ENCODE measurements at regions not wholly inside any gene's neighbourhood (a gene's known extent, or its start where the extent isn't known, plus 50 kb on each side); places are given as distances from the start of the nearest gene placed in this dataset.

GRCh38 chr3:162802228-162802965 lies 1305.8 kb downstream of the OTOL1 start:
- TF ChIP-seq CTCF (IDR thresholded peaks at IDR 0.05) (no peak), POLR2A (IDR thresholded peaks at IDR 0.05) (no peak), EP300 (IDR thresholded peaks at IDR 0.05) (no peak), POLR2AphosphoS5 (IDR thresholded peaks at IDR 0.05) (no peak)
